ENCODE measurements at regions not wholly inside any gene's neighbourhood (a gene's known extent, or its start where the extent isn't known, plus 50 kb on each side); places are given as distances from the start of the nearest gene placed in this dataset.

- peak; percentile 87 for DNase-seq (ENCODE audit: low read depth)
Observed at GRCh38 chr2:150663143-150663542, 175.7 kb upstream of the RND3 start.

GRCh38 chr2:150656002-150656401 lies 168.5 kb upstream of the RND3 start:
- H3K4me1 Mint-ChIP-seq (ENCODE audit: low read depth, unreplicated experiment), result no peaks in the 10 kb centered on the region
- Histone ChIP-seq H3K79me2 (ENCODE audit: insufficient read depth, low read length) (no peaks in the 10 kb centered on the region), H3K4me3 (ENCODE audit: insufficient read depth, low read depth, low read length) (no peak overlapping the region), H3K9ac (ENCODE audit: low read length) (no peak overlapping the region), H3K9me3 (ENCODE audit: insufficient read depth, low read depth, low read length) (no peaks in the 10 kb centered on the region), H3K4me2 (ENCODE audit: low read length) (no peak overlapping the region), H2AFZ (ENCODE audit: low read depth, low read length) (no peak overlapping the region), H3K27me3 (ENCODE audit: insufficient read depth, low read length) (no peaks in the 10 kb centered on the region), H3K4me1 (ENCODE audit: insufficient read depth, low read length) (no peaks in the 10 kb centered on the region), H4K20me1 (ENCODE audit: insufficient read depth, low read length) (no peaks in the 10 kb centered on the region), H3K27ac (ENCODE audit: low read depth, low read length) (no peak overlapping the region), H3K36me3 (ENCODE audit: insufficient read depth, low read length) (no peaks in the 10 kb centered on the region)
- DNase-seq (ENCODE audit: low read depth), result no peak
- FAIRE-seq, result no peak
- no peaks in the 10 kb centered on the region for H3K36me3 Mint-ChIP-seq (ENCODE audit: low read depth, unreplicated experiment)
- TF ChIP-seq EZH2 (IDR thresholded peaks at IDR 0.05; ENCODE audit: insufficient read depth, low read length) (no peak), CTCF (IDR thresholded peaks at IDR 0.05; ENCODE audit: insufficient read depth, low read depth, low read length) (no peak)
- H3K9me3 Mint-ChIP-seq (ENCODE audit: unreplicated experiment), result peaks cover 10% of the 10 kb centered on the region
- H3K27ac Mint-ChIP-seq (ENCODE audit: unreplicated experiment), result no peak overlapping the region
- H3K27me3 Mint-ChIP-seq (ENCODE audit: low read depth, unreplicated experiment), result no peaks in the 10 kb centered on the region
- no peak overlapping the region for H3K4me3 Mint-ChIP-seq (ENCODE audit: unreplicated experiment)

More at GRCh38 chr2:150663143-150663542, 175.7 kb upstream of the RND3 start:
- Mint-ChIP-seq H3K27me3 (ENCODE audit: low read depth, unreplicated experiment) (no peaks in the 10 kb centered on the region), H3K27ac (ENCODE audit: unreplicated experiment) (peak overlapping the region; percentile 84), H3K9me3 (ENCODE audit: unreplicated experiment) (peaks cover 17% of the 10 kb centered on the region), H3K4me3 (ENCODE audit: unreplicated experiment) (no peak overlapping the region), H3K4me1 (ENCODE audit: low read depth, unreplicated experiment) (peaks cover 9% of the 10 kb centered on the region), H3K36me3 (ENCODE audit: low read depth, unreplicated experiment) (no peaks in the 10 kb centered on the region)
- no peaks in the 10 kb centered on the region for H3K9me3 ChIP-seq (ENCODE audit: insufficient read depth, low read depth, low read length)
- peak; percentile 86 for FAIRE-seq
- no peaks in the 10 kb centered on the region for H3K36me3 ChIP-seq (ENCODE audit: insufficient read depth, low read length)
- H2AFZ ChIP-seq (ENCODE audit: low read depth, low read length), result peak overlapping the region; percentile 12
- no peaks in the 10 kb centered on the region for H3K79me2 ChIP-seq (ENCODE audit: insufficient read depth, low read length)
- no peaks in the 10 kb centered on the region for H3K27me3 ChIP-seq (ENCODE audit: insufficient read depth, low read length)
- H3K27ac ChIP-seq (ENCODE audit: low read depth, low read length), result peak overlapping the region; percentile 83
- no peaks in the 10 kb centered on the region for H4K20me1 ChIP-seq (ENCODE audit: insufficient read depth, low read length)
- H3K4me3 ChIP-seq (ENCODE audit: insufficient read depth, low read depth, low read length), result no peak overlapping the region
- no peak overlapping the region for H3K9ac ChIP-seq (ENCODE audit: low read length)
- peaks cover 13% of the 10 kb centered on the region for H3K4me1 ChIP-seq (ENCODE audit: insufficient read depth, low read length)
- peak overlapping the region; percentile 54 for H3K4me2 ChIP-seq (ENCODE audit: low read length)
- TF ChIP-seq EZH2 (IDR thresholded peaks at IDR 0.05; ENCODE audit: insufficient read depth, low read length) (no peak), CTCF (IDR thresholded peaks at IDR 0.05; ENCODE audit: insufficient read depth, low read depth, low read length) (no peak)

- no peaks in the 10 kb centered on the region for H3K4me1 ChIP-seq (ENCODE audit: insufficient read depth, low read length)
- no peaks in the 10 kb centered on the region for H3K27me3 ChIP-seq (ENCODE audit: insufficient read depth, low read length)
- no peaks in the 10 kb centered on the region for H3K9me3 ChIP-seq (ENCODE audit: insufficient read depth, low read depth, low read length)
- Mint-ChIP-seq H3K27ac (ENCODE audit: unreplicated experiment) (no peak overlapping the region), H3K27me3 (ENCODE audit: low read depth, unreplicated experiment) (no peaks in the 10 kb centered on the region), H3K9me3 (ENCODE audit: unreplicated experiment) (peaks cover 5% of the 10 kb centered on the region), H3K4me3 (ENCODE audit: unreplicated experiment) (no peak overlapping the region), H3K4me1 (ENCODE audit: low read depth, unreplicated experiment) (no peaks in the 10 kb centered on the region), H3K36me3 (ENCODE audit: low read depth, unreplicated experiment) (no peaks in the 10 kb centered on the region)
- H3K79me2 ChIP-seq (ENCODE audit: insufficient read depth, low read length), result no peaks in the 10 kb centered on the region
- FAIRE-seq (no peak), DNase-seq (ENCODE audit: low read depth) (no peak)
- no peak overlapping the region for H3K4me2 ChIP-seq (ENCODE audit: low read length)
- H4K20me1 ChIP-seq (ENCODE audit: insufficient read depth, low read length), result no peaks in the 10 kb centered on the region
- no peak overlapping the region for H3K9ac ChIP-seq (ENCODE audit: low read length)
- no peak overlapping the region for H3K4me3 ChIP-seq (ENCODE audit: insufficient read depth, low read depth, low read length)
- no peak overlapping the region for H3K27ac ChIP-seq (ENCODE audit: low read depth, low read length)
- no peak for TF ChIP-seq EZH2 (IDR thresholded peaks at IDR 0.05; ENCODE audit: insufficient read depth, low read length)
- no peak for TF ChIP-seq CTCF (IDR thresholded peaks at IDR 0.05; ENCODE audit: insufficient read depth, low read depth, low read length)
- H2AFZ ChIP-seq (ENCODE audit: low read depth, low read length), result no peak overlapping the region
- no peaks in the 10 kb centered on the region for H3K36me3 ChIP-seq (ENCODE audit: insufficient read depth, low read length)
Observed at GRCh38 chr2:150653351-150653750, 165.9 kb upstream of the RND3 start.

Measured in astrocyte (in vitro differentiated cells and primary cell).